Epithelial cell of proximal tubule (primary cell): ENCODE measurements at regions not wholly inside any gene's neighbourhood (a gene's known extent, or its start where the extent isn't known, plus 50 kb on each side); places are given as distances from the start of the nearest gene placed in this dataset.

Experiments used
- DNase-seq: peaks from one replicate; pipeline ENCODE4 v3.0.0-alpha.2; 2011; ENCODE audit warnings: low read depth
- H3K4me3 ChIP-seq: 2 replicates; pipeline ENCODE4 v1.5.1; 2011; ENCODE audit warnings: low read depth, mild to moderate bottlenecking, low read length
- CTCF ChIP-seq: conservative IDR thresholded peaks from 2 replicates; pipeline ENCODE4 v1.5.1; 2012; ENCODE audit warnings: low read depth, mild to moderate bottlenecking, low read length

- TF ChIP-seq CTCF: no peak
- no peak overlapping the region for H3K4me3 ChIP-seq
- no peak for DNase-seq
Observed at GRCh38 chr12:111218499-111218898, 150.4 kb downstream of the PHETA1 start.

- TF ChIP-seq CTCF: no peak
- DNase-seq: no peak
- no peak overlapping the region for H3K4me3 ChIP-seq
Observed at GRCh38 chr12:111216387-111217159, 152.3 kb downstream of the PHETA1 start.

GRCh38 chr12:111215881-111216280 is 153.0 kb downstream of the PHETA1 start:
- TF ChIP-seq CTCF: no peak
- H3K4me3 ChIP-seq: no peak overlapping the region
- DNase-seq: no peak

- no peak overlapping the region for H3K4me3 ChIP-seq
- no peak for TF ChIP-seq CTCF
- no peak for DNase-seq
Observed at GRCh38 chr12:111214401-111214800, 154.5 kb downstream of the PHETA1 start.

GRCh38 chr12:111213561-111213960 is 155.3 kb downstream of the PHETA1 start:
- no peak for TF ChIP-seq CTCF
- no peak for DNase-seq
- no peak overlapping the region for H3K4me3 ChIP-seq

GRCh38 chr12:111212814-111213456 is 156.0 kb downstream of the PHETA1 start:
- no peak for DNase-seq

More at GRCh38 chr12:111212814-111213456, 156.0 kb downstream of the PHETA1 start:
- no peak for TF ChIP-seq CTCF
- no peak overlapping the region for H3K4me3 ChIP-seq
